Smooth muscle cell of the brain vasculature (primary cell): ENCODE measurements at regions not wholly inside any gene's neighbourhood (a gene's known extent, or its start where the extent isn't known, plus 50 kb on each side); places are given as distances from the start of the nearest gene placed in this dataset.
A peak's percentile ranks its signal among the peaks of the same experiment; 100 is the strongest.

ENCODE experiments used
- DNase-seq: peaks from one replicate; pipeline ENCODE4 v3.0.0-alpha.2; 2012; ENCODE audit warnings: low read depth, low spot score

GRCh38 chr20:25135031-25135430 is 53.1 kb upstream of the VSX1 start:
- no peak for DNase-seq

- DNase-seq, result no peak
Observed at GRCh38 chr20:25136056-25136455, 54.1 kb upstream of the VSX1 start.

- peak; percentile 17 for DNase-seq
Observed at GRCh38 chr20:25136643-25137559, 55.0 kb upstream of the VSX1 start.

GRCh38 chr20:25139029-25139705 is 56.3 kb upstream of the ENTPD6 start:
- DNase-seq, result no peak

- DNase-seq, result no peak
Observed at GRCh38 chr20:25140968-25141367, 54.5 kb upstream of the ENTPD6 start.

GRCh38 chr20:25142435-25142834 is 53.1 kb upstream of the ENTPD6 start:
- no peak for DNase-seq

- no peak for DNase-seq
Observed at GRCh38 chr20:25145131-25145530, 50.4 kb upstream of the ENTPD6 start.
